CD14-positive monocyte (primary cell): ENCODE measurements at regions not wholly inside any gene's neighbourhood (a gene's known extent, or its start where the extent isn't known, plus 50 kb on each side); places are given as distances from the start of the nearest gene placed in this dataset.

Experiments used
- DNase-seq, 3 donors: peaks; one replicate each; pipeline ENCODE4 v3.0.0-alpha.2; 2011 to 2022
- H2AFZ ChIP-seq: 2 replicates; pipeline ENCODE4 v1.6.0; 2012; ENCODE audit warnings: mild to moderate bottlenecking, low read depth, low read length, inconsistent platforms; ENCODE audit not compliant: insufficient read depth, poor library complexity, severe bottlenecking
- H3K27ac ChIP-seq, 2 donors: 1 replicate in 1 of 2; 2 replicates in 1 of 2; pipeline ENCODE4 v1.5.1; 2012 to 2013; ENCODE audit warnings: low read length in 2 of 2, control low read depth in 1 of 2, inconsistent platforms in 1 of 2, low read depth in 1 of 2, mild to moderate bottlenecking in 1 of 2
- H3K27me3 ChIP-seq, 2 donors: one replicate each; pipeline versions ENCODE4 v1.6.0 to v1.6.1; 2011 to 2013; ENCODE audit warnings: low read length in 2 of 2; ENCODE audit not compliant: control insufficient read depth in 2 of 2, insufficient read depth in 2 of 2
- H3K36me3 ChIP-seq, 2 donors: replicated peaks in 1 of 2; 1 replicate in 1 of 2; 2 replicates in 1 of 2; pipeline versions ENCODE4 v1.5.1 to v1.6.1; 2012 to 2013; ENCODE audit warnings: low read length in 2 of 2, control low read depth in 1 of 2, inconsistent platforms in 1 of 2, mild to moderate bottlenecking in 1 of 2; ENCODE audit not compliant: insufficient read depth in 2 of 2, control insufficient read depth in 1 of 2
- H3K4me1 ChIP-seq, 2 donors: 1 replicate in 1 of 2; 2 replicates in 1 of 2; pipeline versions ENCODE4 v1.5.1 to v1.6.1; 2012 to 2013; ENCODE audit warnings: low read length in 2 of 2, control low read depth in 1 of 2, inconsistent platforms in 1 of 2, mild to moderate bottlenecking in 1 of 2, moderate library complexity in 1 of 2; ENCODE audit not compliant: insufficient read depth in 2 of 2, control insufficient read depth in 1 of 2
- H3K4me2 ChIP-seq: replicated peaks from 2 replicates; pipeline ENCODE3; 2012; ENCODE audit warnings: low read length, moderate library complexity, mild to moderate bottlenecking; ENCODE audit not compliant: poor library complexity, severe bottlenecking; ENCODE audit errors: extremely low read depth
- H3K4me3 ChIP-seq, 3 experiments: fragments of 200-600 bp in 1 of 3; sonication (generic) in 1 of 3; replicated peaks in 1 of 3; 1 replicate in 2 of 3; 2 replicates in 1 of 3; pipeline ENCODE4 v1.5.1; 2011 to 2013; ENCODE audit warnings: low read length in 3 of 3, mild to moderate bottlenecking in 3 of 3, control low read depth in 2 of 3, low read depth in 2 of 3, inconsistent platforms in 1 of 3, moderate library complexity in 1 of 3
- H3K79me2 ChIP-seq: 2 replicates; pipeline ENCODE4 v1.6.0; 2012; ENCODE audit warnings: mild to moderate bottlenecking, control low read depth, inconsistent platforms, low read length, moderate library complexity; ENCODE audit not compliant: insufficient read depth
- H3K9ac ChIP-seq: 2 replicates; pipeline ENCODE4 v1.6.0; 2017; ENCODE audit warnings: low read length, mild to moderate bottlenecking; ENCODE audit not compliant: insufficient read depth, poor library complexity, severe bottlenecking
- H3K9me3 ChIP-seq, 2 donors: replicated peaks in 1 of 2; 1 replicate in 1 of 2; 2 replicates in 1 of 2; pipeline versions ENCODE4 v1.5.1 to v1.6.1; 2012 to 2013; ENCODE audit warnings: low read length in 2 of 2, control low read depth in 1 of 2; ENCODE audit not compliant: control insufficient read depth in 1 of 2, insufficient read depth in 1 of 2
- H4K20me1 ChIP-seq: 2 replicates; pipeline ENCODE4 v1.6.0; 2012; ENCODE audit warnings: mild to moderate bottlenecking, low read length, control low read depth, moderate library complexity; ENCODE audit not compliant: insufficient read depth
- H3K27ac Mint-ChIP-seq, 7 donors: one replicate each; pipeline ENCODE4 v1.8.0; 2020; ENCODE audit warnings: mild to moderate bottlenecking in 7 of 7, mixed read lengths in 7 of 7, moderate library complexity in 6 of 7, inconsistent platforms in 2 of 7
- H3K27me3 Mint-ChIP-seq, 3 donors: one replicate each; pipeline ENCODE4 v1.8.0; 2021 to 2022; ENCODE audit warnings: low read depth in 3 of 3, mild to moderate bottlenecking in 3 of 3, mixed read lengths in 3 of 3, moderate library complexity in 3 of 3, inconsistent platforms in 1 of 3
- H3K36me3 Mint-ChIP-seq, 2 donors: one replicate each; pipeline ENCODE4 v1.8.0; 2020; ENCODE audit warnings: mixed read lengths in 2 of 2, inconsistent platforms in 1 of 2, mild to moderate bottlenecking in 1 of 2
- H3K4me1 Mint-ChIP-seq: one replicate; pipeline ENCODE4 v1.8.0; 2020; ENCODE audit warnings: mild to moderate bottlenecking, mixed read lengths
- H3K4me3 Mint-ChIP-seq, 2 donors: one replicate each; pipeline ENCODE4 v1.8.0; 2020; ENCODE audit warnings: mild to moderate bottlenecking in 2 of 2, mixed read lengths in 2 of 2, moderate library complexity in 1 of 2
- H3K9me3 Mint-ChIP-seq, 7 donors: one replicate each; pipeline ENCODE4 v1.8.0; 2020 to 2022; ENCODE audit warnings: mixed read lengths in 7 of 7, mild to moderate bottlenecking in 6 of 7, moderate library complexity in 6 of 7, inconsistent platforms in 2 of 7
- WGBS: methylation state at CpG from one replicate; pipeline ENCODE4 v1.1.5; 2013; ENCODE audit warnings: missing lambda C conversion rate; ENCODE audit not compliant: insufficient coverage; 5-methylcytosine and 5-hydroxymethylcytosine counted together
- intact Hi-C, 2 donors: fragments of 100-400 bp; cut with micrococcal nuclease; formaldehyde crosslinking; loops; one replicate each; pipeline versions ENCODE4 v1.15.0 to v1.15.1; 2023
- TF ChIP-seq, protein P1 (sequence below): fragments of 200-600 bp; IDR thresholded peaks from one replicate; pipeline ENCODE4 v1.8.0; 2022; ENCODE audit warnings: antibody characterized with exemption, mild to moderate bottlenecking

DNA sequence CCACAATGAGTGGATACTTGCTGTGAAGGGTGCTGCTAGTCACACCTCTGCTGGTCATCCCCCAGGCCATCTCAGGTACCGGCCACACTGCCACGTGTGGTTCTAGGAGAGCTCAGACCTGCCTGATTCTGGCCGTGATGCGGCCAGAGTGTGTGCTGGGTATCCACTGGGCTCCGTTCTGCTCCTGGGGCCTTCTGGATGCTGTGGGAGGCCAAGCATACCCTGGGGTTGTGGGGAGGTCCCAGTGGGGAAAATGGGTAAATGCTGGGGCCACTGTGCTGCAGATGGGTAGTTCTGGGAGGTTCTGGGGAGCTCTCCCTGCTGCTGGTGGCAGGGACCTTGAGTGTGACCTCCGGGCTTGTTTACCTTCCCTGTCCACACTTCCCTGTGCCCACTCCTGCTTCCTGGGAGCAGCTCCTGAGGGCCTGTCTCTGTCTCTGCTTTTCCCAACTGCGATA, 318.4 kb downstream of the GLRX3 start:
- intact Hi-C loops: no loop called here
- peaks cover 0 to 14% of the 10 kb centered on the region in 2 donors for H3K9me3 ChIP-seq
- no peak overlapping the region for H3K4me3 ChIP-seq
- peaks cover 2 to 13% (median 8%) of the 10 kb centered on the region in 7 donors for H3K9me3 Mint-ChIP-seq
- no peak overlapping the region for H3K27ac ChIP-seq
- no peaks in the 10 kb centered on the region for H3K36me3 ChIP-seq
- H4K20me1 ChIP-seq: no peaks in the 10 kb centered on the region
- no peaks in the 10 kb centered on the region for H3K79me2 ChIP-seq
- no peak overlapping the region for H3K27ac Mint-ChIP-seq
- H3K4me3 Mint-ChIP-seq: no peak overlapping the region
- H3K36me3 Mint-ChIP-seq: no peaks in the 10 kb centered on the region
- H3K27me3 Mint-ChIP-seq: peaks cover 0 to 6% (median 3%) of the 10 kb centered on the region in 3 donors
- TF ChIP-seq, protein P1, sequence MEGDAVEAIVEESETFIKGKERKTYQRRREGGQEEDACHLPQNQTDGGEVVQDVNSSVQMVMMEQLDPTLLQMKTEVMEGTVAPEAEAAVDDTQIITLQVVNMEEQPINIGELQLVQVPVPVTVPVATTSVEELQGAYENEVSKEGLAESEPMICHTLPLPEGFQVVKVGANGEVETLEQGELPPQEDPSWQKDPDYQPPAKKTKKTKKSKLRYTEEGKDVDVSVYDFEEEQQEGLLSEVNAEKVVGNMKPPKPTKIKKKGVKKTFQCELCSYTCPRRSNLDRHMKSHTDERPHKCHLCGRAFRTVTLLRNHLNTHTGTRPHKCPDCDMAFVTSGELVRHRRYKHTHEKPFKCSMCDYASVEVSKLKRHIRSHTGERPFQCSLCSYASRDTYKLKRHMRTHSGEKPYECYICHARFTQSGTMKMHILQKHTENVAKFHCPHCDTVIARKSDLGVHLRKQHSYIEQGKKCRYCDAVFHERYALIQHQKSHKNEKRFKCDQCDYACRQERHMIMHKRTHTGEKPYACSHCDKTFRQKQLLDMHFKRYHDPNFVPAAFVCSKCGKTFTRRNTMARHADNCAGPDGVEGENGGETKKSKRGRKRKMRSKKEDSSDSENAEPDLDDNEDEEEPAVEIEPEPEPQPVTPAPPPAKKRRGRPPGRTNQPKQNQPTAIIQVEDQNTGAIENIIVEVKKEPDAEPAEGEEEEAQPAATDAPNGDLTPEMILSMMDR: no peak
- no peaks in the 10 kb centered on the region for H3K4me1 ChIP-seq
- H3K27me3 ChIP-seq: no peaks in the 10 kb centered on the region
- no peak for DNase-seq
- no peaks in the 10 kb centered on the region for H3K4me1 Mint-ChIP-seq
- no peak overlapping the region for H2AFZ ChIP-seq
- 76% methylated on average over 6 of the region's 7 CpGs for WGBS
- no peak overlapping the region for H3K9ac ChIP-seq
- no peak overlapping the region for H3K4me2 ChIP-seq

DNA sequence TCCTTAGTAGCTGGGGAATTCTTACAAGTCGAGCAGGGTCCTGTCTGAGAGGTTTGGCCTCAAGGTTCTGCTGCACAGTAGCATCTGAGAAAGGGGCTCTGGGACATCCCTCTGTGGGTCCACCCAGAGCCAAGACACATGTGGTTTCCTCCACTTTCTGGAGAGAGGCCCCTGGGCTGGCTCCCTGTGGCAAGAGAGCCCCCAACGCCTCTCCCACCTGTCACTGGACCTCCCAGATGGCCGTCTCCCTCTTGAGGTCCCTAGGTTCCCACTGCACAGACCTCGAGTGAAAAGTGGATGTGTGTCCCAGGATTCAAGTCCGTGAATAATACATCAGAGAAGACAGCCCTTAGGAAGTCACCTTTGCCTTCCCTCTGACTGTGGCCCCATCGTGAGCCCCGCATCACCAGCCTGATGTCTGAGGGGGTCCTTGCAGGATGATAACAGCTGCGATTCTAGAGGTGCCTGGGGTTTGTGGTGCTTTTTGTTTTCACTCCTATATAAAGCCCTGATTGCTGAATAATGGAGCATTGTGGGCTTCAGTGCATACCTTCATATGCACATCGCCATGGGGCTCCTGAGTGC, 319.0 kb downstream of the GLRX3 start:
- H3K36me3 Mint-ChIP-seq: no peaks in the 10 kb centered on the region

More for the DNA sequence above, 319.0 kb downstream of the GLRX3 start:
- intact Hi-C loops: no loop called here
- TF ChIP-seq, protein P1: no peak
- no peak overlapping the region for H3K4me3 ChIP-seq
- H3K4me1 ChIP-seq: no peaks in the 10 kb centered on the region
- no peak for DNase-seq
- no peaks in the 10 kb centered on the region for H4K20me1 ChIP-seq
- H3K27ac ChIP-seq: no peak overlapping the region
- H3K4me2 ChIP-seq: no peak overlapping the region
- H3K36me3 ChIP-seq: no peaks in the 10 kb centered on the region
- H3K9me3 ChIP-seq: peaks cover 0 to 17% of the 10 kb centered on the region in 2 donors
- H3K27ac Mint-ChIP-seq: no peak overlapping the region
- no peak overlapping the region for H3K9ac ChIP-seq
- no peak overlapping the region for H2AFZ ChIP-seq
- 85% methylated on average over 4 of the region's 9 CpGs for WGBS
- no peaks in the 10 kb centered on the region for H3K79me2 ChIP-seq
- no peaks in the 10 kb centered on the region for H3K27me3 ChIP-seq
- no peaks in the 10 kb centered on the region for H3K4me1 Mint-ChIP-seq
- peaks cover 2 to 15% (median 12%) of the 10 kb centered on the region in 7 donors for H3K9me3 Mint-ChIP-seq
- no peak overlapping the region for H3K4me3 Mint-ChIP-seq
- H3K27me3 Mint-ChIP-seq: peaks cover 0 to 9% (median 3%) of the 10 kb centered on the region in 3 donors
